Hepatic stellate cell (primary cell): ENCODE measurements at regions not wholly inside any gene's neighbourhood (a gene's known extent, or its start where the extent isn't known, plus 50 kb on each side); places are given as distances from the start of the nearest gene placed in this dataset.

Source experiments
- DNase-seq: peaks from one replicate; pipeline ENCODE4 v3.0.0; 2011; ENCODE audit warnings: low spot score

- no peak for DNase-seq
Measured at GRCh38 chr4:99712530-99712929, 54.9 kb upstream of the C4orf54 start.

- no peak for DNase-seq
Measured at GRCh38 chr4:99712099-99712498, 54.5 kb upstream of the C4orf54 start.

- no peak for DNase-seq
Measured at GRCh38 chr4:99711657-99712056, 54.0 kb upstream of the C4orf54 start.

GRCh38 chr4:99710681-99711345 lies 53.2 kb upstream of the C4orf54 start:
- DNase-seq, result no peak

GRCh38 chr4:99710020-99710419 lies 52.4 kb upstream of the C4orf54 start:
- DNase-seq, result no peak

GRCh38 chr4:99708551-99708950 lies 50.9 kb upstream of the C4orf54 start:
- no peak for DNase-seq
